Stimulated activated effector memory CD8-positive, alpha-beta T cell treated with anti-CD3 and anti-CD28 coated beads, Interleukin-12 subunit alpha, Interleukin-12 subunit beta, amount 100 ng/mL, for 72 hours (primary cell): ENCODE measurements at regions not wholly inside any gene's neighbourhood (a gene's known extent, or its start where the extent isn't known, plus 50 kb on each side); places are given as distances from the start of the nearest gene placed in this dataset.

Experiments used
- ATAC-seq: fragments of 150-1000 bp; cut with Tn5 transposase; 2 replicates; pipeline ENCODE4 v1.10.0; 2021
- DNase-seq, 2 donors: peaks; one replicate each; pipeline ENCODE4 v3.0.0; 2021 to 2022; ENCODE audit warnings: low spot score in 2 of 2
- H3K27ac Mint-ChIP-seq: one replicate; pipeline ENCODE4 v1.8.0; 2022; ENCODE audit warnings: mild to moderate bottlenecking, mixed read lengths
- H3K36me3 Mint-ChIP-seq: one replicate; pipeline ENCODE4 v1.8.0; 2022; ENCODE audit warnings: mild to moderate bottlenecking, mixed read lengths
- H3K4me1 Mint-ChIP-seq: one replicate; pipeline ENCODE4 v1.8.0; 2022; ENCODE audit warnings: mixed read lengths
- H3K4me3 Mint-ChIP-seq: one replicate; pipeline ENCODE4 v1.8.0; 2022; ENCODE audit warnings: mild to moderate bottlenecking, mixed read lengths
- H3K9me3 Mint-ChIP-seq: one replicate; pipeline ENCODE4 v1.8.0; 2022; ENCODE audit warnings: mixed read lengths

- no peaks in the 10 kb centered on the region for H3K36me3 Mint-ChIP-seq
- ATAC-seq (no peak), DNase-seq (no peak)
- H3K4me1 Mint-ChIP-seq: no peaks in the 10 kb centered on the region
- H3K4me3 Mint-ChIP-seq: no peak overlapping the region
- no peaks in the 10 kb centered on the region for H3K9me3 Mint-ChIP-seq
- no peak overlapping the region for H3K27ac Mint-ChIP-seq
Measured at GRCh38 chr1:55860798-55861519, 645.8 kb upstream of the USP24 start.

DNA sequence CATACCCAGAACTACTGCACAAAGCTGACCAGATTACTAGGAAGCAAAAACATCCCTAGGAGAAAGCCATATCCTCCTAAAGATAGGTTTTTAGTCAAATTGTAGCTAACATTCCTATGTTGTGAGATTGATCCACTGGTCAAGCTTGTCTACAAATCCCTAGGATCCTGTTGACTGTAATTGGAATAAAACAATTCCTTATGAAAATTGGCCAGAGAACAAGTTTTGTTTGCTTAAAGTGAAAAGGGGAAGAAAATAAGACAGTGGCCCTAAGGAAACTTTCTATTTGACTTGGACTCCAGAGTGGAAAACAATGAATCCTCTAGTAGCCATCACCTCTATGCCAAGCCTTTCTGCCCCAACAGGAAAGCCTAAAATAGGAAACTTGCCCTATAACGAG, 645.2 kb upstream of the USP24 start:
- Mint-ChIP-seq H3K9me3 (no peaks in the 10 kb centered on the region), H3K4me3 (no peak overlapping the region)
- ATAC-seq: no peak

GRCh38 chr1:55854911-55855310, 639.7 kb upstream of the USP24 start:
- Mint-ChIP-seq H3K4me3 (no peak overlapping the region), H3K27ac (no peak overlapping the region), H3K9me3 (no peaks in the 10 kb centered on the region), H3K36me3 (no peaks in the 10 kb centered on the region), H3K4me1 (no peaks in the 10 kb centered on the region)
- ATAC-seq (no peak), DNase-seq (no peak)

More for the DNA sequence above, 645.2 kb upstream of the USP24 start:
- no peak overlapping the region for H3K27ac Mint-ChIP-seq
- H3K4me1 Mint-ChIP-seq: no peaks in the 10 kb centered on the region
- DNase-seq: no peak
- no peaks in the 10 kb centered on the region for H3K36me3 Mint-ChIP-seq

GRCh38 chr1:55848906-55849305, 633.7 kb upstream of the USP24 start:
- Mint-ChIP-seq H3K4me1 (no peaks in the 10 kb centered on the region), H3K36me3 (no peaks in the 10 kb centered on the region), H3K27ac (no peak overlapping the region), H3K4me3 (no peak overlapping the region), H3K9me3 (no peaks in the 10 kb centered on the region)
- ATAC-seq (no peak), DNase-seq (no peak)

- no peak overlapping the region for H3K27ac Mint-ChIP-seq
- ATAC-seq (no peak), DNase-seq (no peak)
- H3K9me3 Mint-ChIP-seq: no peaks in the 10 kb centered on the region
- H3K36me3 Mint-ChIP-seq: no peaks in the 10 kb centered on the region
- H3K4me1 Mint-ChIP-seq: no peaks in the 10 kb centered on the region
- no peak overlapping the region for H3K4me3 Mint-ChIP-seq
Measured at GRCh38 chr1:55846051-55846450, 630.9 kb upstream of the USP24 start.

GRCh38 chr1:55844322-55844721, 629.2 kb upstream of the USP24 start:
- no peak for DNase-seq
- ATAC-seq: no peak
- no peaks in the 10 kb centered on the region for H3K4me1 Mint-ChIP-seq
- H3K36me3 Mint-ChIP-seq: no peaks in the 10 kb centered on the region
- H3K9me3 Mint-ChIP-seq: no peaks in the 10 kb centered on the region
- H3K27ac Mint-ChIP-seq: no peak overlapping the region
- no peak overlapping the region for H3K4me3 Mint-ChIP-seq

GRCh38 chr1:55839626-55840025, 624.5 kb upstream of the USP24 start:
- no peak for ATAC-seq
- Mint-ChIP-seq H3K9me3 (no peaks in the 10 kb centered on the region), H3K4me3 (no peak overlapping the region), H3K27ac (no peak overlapping the region), H3K36me3 (no peaks in the 10 kb centered on the region), H3K4me1 (no peaks in the 10 kb centered on the region)
- no peak for DNase-seq

DNA sequence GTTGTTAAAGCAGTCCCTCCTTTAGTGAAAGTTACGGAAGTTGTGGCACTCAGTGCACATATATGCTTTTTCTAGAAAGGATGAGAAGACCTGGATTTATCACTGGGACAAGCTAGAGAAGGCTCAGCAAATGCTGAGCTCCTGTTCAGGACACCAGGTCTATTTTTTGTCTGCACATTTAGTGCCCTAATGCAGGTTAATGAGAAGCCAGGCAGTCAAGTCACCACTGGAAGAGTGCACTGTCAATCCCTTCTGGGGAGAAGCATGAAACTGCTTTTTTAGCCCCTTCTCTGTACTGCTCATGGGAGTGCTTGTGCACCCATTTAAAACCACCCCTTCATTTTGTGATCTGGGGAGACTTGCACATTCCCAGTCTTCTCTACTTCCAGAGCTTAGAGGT, 624.1 kb upstream of the USP24 start:
- Mint-ChIP-seq H3K27ac (no peak overlapping the region), H3K9me3 (no peaks in the 10 kb centered on the region), H3K4me3 (no peak overlapping the region), H3K36me3 (no peaks in the 10 kb centered on the region), H3K4me1 (no peaks in the 10 kb centered on the region)
- ATAC-seq (no peak), DNase-seq (no peak)

- no peak for DNase-seq
- Mint-ChIP-seq H3K4me3 (no peak overlapping the region), H3K4me1 (no peaks in the 10 kb centered on the region), H3K9me3 (no peaks in the 10 kb centered on the region), H3K36me3 (no peaks in the 10 kb centered on the region), H3K27ac (no peak overlapping the region)
- no peak for ATAC-seq
Measured at GRCh38 chr1:55836086-55836485, 620.9 kb upstream of the USP24 start.

DNA sequence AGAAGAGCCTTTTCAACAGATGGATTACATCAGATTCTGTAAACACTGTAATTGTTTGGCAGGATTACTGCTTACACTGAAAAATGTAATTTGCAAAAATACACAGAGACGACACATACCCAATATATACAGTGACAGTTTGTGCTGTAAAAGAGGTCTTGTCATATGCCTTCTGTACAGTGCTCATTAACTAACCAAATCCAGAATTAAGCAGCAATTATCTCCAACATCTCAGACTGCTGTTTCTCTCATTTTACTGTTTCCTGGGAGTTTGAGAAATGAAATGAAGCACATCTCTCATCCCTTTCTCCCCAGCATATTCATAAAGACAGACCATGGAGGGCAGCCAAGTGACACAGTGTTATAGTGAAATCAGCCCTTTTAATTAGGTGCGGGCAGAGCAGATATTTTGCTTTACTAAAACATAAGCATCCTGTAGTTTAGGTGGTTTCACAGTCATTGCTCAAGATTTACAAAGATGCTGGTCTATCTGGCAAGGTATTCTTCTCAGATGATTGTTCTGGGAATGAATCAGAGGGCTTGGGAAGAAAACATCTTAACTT, 618.4 kb upstream of the USP24 start:
- DNase-seq: no peak
- Mint-ChIP-seq H3K4me1 (no peaks in the 10 kb centered on the region), H3K27ac (no peak overlapping the region), H3K4me3 (no peak overlapping the region), H3K36me3 (no peaks in the 10 kb centered on the region), H3K9me3 (no peaks in the 10 kb centered on the region)
- ATAC-seq: no peak

GRCh38 chr1:55831759-55832158, 616.6 kb upstream of the USP24 start:
- Mint-ChIP-seq H3K9me3 (no peaks in the 10 kb centered on the region), H3K4me3 (no peak overlapping the region), H3K4me1 (no peaks in the 10 kb centered on the region), H3K27ac (no peak overlapping the region), H3K36me3 (no peaks in the 10 kb centered on the region)
- no peak for ATAC-seq
- no peak for DNase-seq

DNA sequence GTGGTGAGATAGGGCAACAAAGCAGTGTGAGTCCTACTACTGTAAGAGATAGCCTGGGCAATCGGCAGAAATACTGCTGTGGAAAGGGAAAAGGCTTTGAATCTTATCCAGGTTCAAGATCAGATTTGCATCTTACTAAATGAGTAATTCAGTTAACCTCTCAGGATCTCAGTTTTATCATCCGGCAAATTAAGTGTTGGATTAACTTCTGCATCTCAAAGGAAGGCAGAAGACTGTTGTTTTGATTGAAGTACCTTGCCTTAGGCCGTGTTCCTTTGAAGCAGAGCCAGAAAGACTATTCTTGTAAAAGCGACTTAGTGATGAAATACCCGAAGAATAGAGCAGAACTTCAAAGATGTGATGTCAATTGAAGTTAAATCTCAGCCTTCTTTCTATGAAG, 612.9 kb upstream of the USP24 start:
- H3K36me3 Mint-ChIP-seq: no peaks in the 10 kb centered on the region
- no peak for DNase-seq
- no peak for ATAC-seq
- no peaks in the 10 kb centered on the region for H3K9me3 Mint-ChIP-seq
- H3K4me1 Mint-ChIP-seq: no peaks in the 10 kb centered on the region
- no peak overlapping the region for H3K27ac Mint-ChIP-seq
- H3K4me3 Mint-ChIP-seq: no peak overlapping the region

- DNase-seq (no peak), ATAC-seq (no peak)
- Mint-ChIP-seq H3K4me1 (no peaks in the 10 kb centered on the region), H3K36me3 (no peaks in the 10 kb centered on the region), H3K9me3 (no peaks in the 10 kb centered on the region), H3K4me3 (no peak overlapping the region), H3K27ac (no peak overlapping the region)
Measured at GRCh38 chr1:55827350-55827749, 612.2 kb upstream of the USP24 start.

- Mint-ChIP-seq H3K4me1 (no peaks in the 10 kb centered on the region), H3K36me3 (no peaks in the 10 kb centered on the region), H3K9me3 (no peaks in the 10 kb centered on the region), H3K4me3 (no peak overlapping the region), H3K27ac (no peak overlapping the region)
- DNase-seq (no peak), ATAC-seq (no peak)
Measured at GRCh38 chr1:55826381-55827080, 611.4 kb upstream of the USP24 start.

DNA sequence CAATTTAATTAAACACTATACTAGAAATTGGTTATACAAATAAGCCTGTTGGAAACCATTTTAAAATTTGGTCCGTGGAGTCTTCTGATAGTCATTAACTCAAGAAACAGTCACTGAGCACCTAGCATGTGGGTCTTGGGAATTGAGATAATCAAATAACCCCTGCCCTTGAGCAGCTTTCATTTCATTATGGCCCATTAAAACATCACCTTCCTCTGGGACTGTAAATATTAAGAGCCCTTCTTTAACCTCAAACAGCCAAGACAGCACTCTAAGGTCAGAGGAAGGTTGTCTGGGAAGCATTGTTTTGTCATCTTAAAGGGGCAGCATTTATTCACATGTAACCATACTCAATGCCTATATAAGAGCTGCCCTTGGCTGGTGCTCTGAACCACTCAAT, 610.3 kb upstream of the USP24 start:
- DNase-seq (no peak), ATAC-seq (no peak)
- Mint-ChIP-seq H3K4me1 (no peaks in the 10 kb centered on the region), H3K36me3 (no peaks in the 10 kb centered on the region), H3K9me3 (no peaks in the 10 kb centered on the region), H3K27ac (no peak overlapping the region), H3K4me3 (no peak overlapping the region)

GRCh38 chr1:55824251-55824640, 609.1 kb upstream of the USP24 start:
- Mint-ChIP-seq H3K27ac (no peak overlapping the region), H3K9me3 (no peaks in the 10 kb centered on the region), H3K4me3 (no peak overlapping the region), H3K4me1 (no peaks in the 10 kb centered on the region), H3K36me3 (no peaks in the 10 kb centered on the region)
- ATAC-seq: no peak
- DNase-seq: no peak
